ENCODE measurements at regions not wholly inside any gene's neighbourhood (a gene's known extent, or its start where the extent isn't known, plus 50 kb on each side); places are given as distances from the start of the nearest gene placed in this dataset.

GRCh38 chr10:88092973-88093372 lies 229.5 kb downstream of the PTEN start:
- WGBS (ENCODE audit: extremely low coverage, insufficient coverage, low lambda C conversion rate), result no CpG with 5 or more reads among the region's 5 CpGs
- Histone ChIP-seq H4K5ac (ENCODE audit: low read length) (no peak overlapping the region), H3K18ac (ENCODE audit: low read length) (no peak overlapping the region), H2BK120ac (ENCODE audit: low read depth, low read length) (no peak overlapping the region), H3K79me1 (ENCODE audit: low read length) (no peaks in the 10 kb centered on the region), H3K36me3 (ENCODE audit: control insufficient read depth, insufficient read depth, low read length) (no peaks in the 10 kb centered on the region), H3K23ac (ENCODE audit: low read length) (no peak overlapping the region), H3K56ac (ENCODE audit: low read length) (no peak overlapping the region), H4K8ac (ENCODE audit: low read depth, low read length) (no peak overlapping the region), H3K27me3 (ENCODE audit: insufficient read depth, low read length, poor library complexity) (no peaks in the 10 kb centered on the region), H3K4me3 (ENCODE audit: low read length) (no peak overlapping the region), H3K27ac (ENCODE audit: low read depth, low read length) (no peak overlapping the region), H2BK15ac (replicated peaks; ENCODE audit: low read depth) (no peak overlapping the region), H3K79me2 (ENCODE audit: control insufficient read depth, insufficient read depth, low read length) (no peaks in the 10 kb centered on the region), H2AK5ac (ENCODE audit: low read length) (no peak overlapping the region), H3K4ac (ENCODE audit: low read depth, low read length) (no peak overlapping the region), H3K4me1 (ENCODE audit: control insufficient read depth, low read depth, low read length) (no peaks in the 10 kb centered on the region), H2BK5ac (ENCODE audit: low read length) (no peak overlapping the region), H3K9ac (ENCODE audit: low read length) (no peak overlapping the region), H3K4me2 (ENCODE audit: low read length) (no peak overlapping the region)
- DNase-seq, result no peak

- no peak overlapping the region for H3K23ac ChIP-seq (ENCODE audit: low read length)
- no peak overlapping the region for H4K5ac ChIP-seq (ENCODE audit: low read length)
- no peaks in the 10 kb centered on the region for H3K36me3 ChIP-seq (ENCODE audit: control insufficient read depth, insufficient read depth, low read length)
- no peak overlapping the region for H3K56ac ChIP-seq (ENCODE audit: low read length)
- H2BK5ac ChIP-seq (ENCODE audit: low read length), result no peak overlapping the region
- no peaks in the 10 kb centered on the region for H3K79me2 ChIP-seq (ENCODE audit: control insufficient read depth, insufficient read depth, low read length)
- H3K9ac ChIP-seq (ENCODE audit: low read length), result no peak overlapping the region
- no peak overlapping the region for H4K8ac ChIP-seq (ENCODE audit: low read depth, low read length)
- no peaks in the 10 kb centered on the region for H3K27me3 ChIP-seq (ENCODE audit: insufficient read depth, low read length, poor library complexity)
- no peaks in the 10 kb centered on the region for H3K4me1 ChIP-seq (ENCODE audit: control insufficient read depth, low read depth, low read length)
- no peak overlapping the region for H2BK120ac ChIP-seq (ENCODE audit: low read depth, low read length)
- WGBS (ENCODE audit: extremely low coverage, insufficient coverage, low lambda C conversion rate), result no CpG with 5 or more reads among the region's 1 CpG
- H3K18ac ChIP-seq (ENCODE audit: low read length), result no peak overlapping the region
- H3K4me3 ChIP-seq (ENCODE audit: low read length), result no peak overlapping the region
- no peak for DNase-seq
- no peak overlapping the region for H2AK5ac ChIP-seq (ENCODE audit: low read length)
- H2BK15ac ChIP-seq (replicated peaks; ENCODE audit: low read depth), result no peak overlapping the region
- no peak overlapping the region for H3K4me2 ChIP-seq (ENCODE audit: low read length)
- no peak overlapping the region for H3K27ac ChIP-seq (ENCODE audit: low read depth, low read length)
- no peaks in the 10 kb centered on the region for H3K79me1 ChIP-seq (ENCODE audit: low read length)
- H3K4ac ChIP-seq (ENCODE audit: low read depth, low read length), result no peak overlapping the region
These were observed 231.4 kb downstream of the PTEN start for GRCh38 chr10:88094795-88095194.

- Histone ChIP-seq H4K5ac (ENCODE audit: low read length) (no peak overlapping the region), H3K18ac (ENCODE audit: low read length) (no peak overlapping the region), H3K4ac (ENCODE audit: low read depth, low read length) (no peak overlapping the region), H2BK120ac (ENCODE audit: low read depth, low read length) (no peak overlapping the region), H3K56ac (ENCODE audit: low read length) (no peak overlapping the region), H3K23ac (ENCODE audit: low read length) (no peak overlapping the region), H2BK15ac (replicated peaks; ENCODE audit: low read depth) (no peak overlapping the region), H3K27me3 (ENCODE audit: insufficient read depth, low read length, poor library complexity) (no peaks in the 10 kb centered on the region), H3K27ac (ENCODE audit: low read depth, low read length) (no peak overlapping the region), H3K36me3 (ENCODE audit: control insufficient read depth, insufficient read depth, low read length) (no peaks in the 10 kb centered on the region), H3K79me1 (ENCODE audit: low read length) (no peaks in the 10 kb centered on the region), H3K9ac (ENCODE audit: low read length) (no peak overlapping the region), H3K4me3 (ENCODE audit: low read length) (no peak overlapping the region), H4K8ac (ENCODE audit: low read depth, low read length) (no peak overlapping the region), H3K79me2 (ENCODE audit: control insufficient read depth, insufficient read depth, low read length) (no peaks in the 10 kb centered on the region), H2AK5ac (ENCODE audit: low read length) (no peak overlapping the region), H3K4me1 (ENCODE audit: control insufficient read depth, low read depth, low read length) (no peaks in the 10 kb centered on the region), H3K4me2 (ENCODE audit: low read length) (no peak overlapping the region), H2BK5ac (ENCODE audit: low read length) (no peak overlapping the region)
- WGBS (ENCODE audit: extremely low coverage, insufficient coverage, low lambda C conversion rate), result no CpG with 5 or more reads among the region's 5 CpGs
- no peak for DNase-seq
These were observed 231.8 kb downstream of the PTEN start for GRCh38 chr10:88095223-88095721.

- H3K18ac ChIP-seq (ENCODE audit: low read length), result no peak overlapping the region
- no peak overlapping the region for H3K9ac ChIP-seq (ENCODE audit: low read length)
- H3K79me2 ChIP-seq (ENCODE audit: control insufficient read depth, insufficient read depth, low read length), result no peaks in the 10 kb centered on the region
- H3K36me3 ChIP-seq (ENCODE audit: control insufficient read depth, insufficient read depth, low read length), result no peaks in the 10 kb centered on the region
- no peak overlapping the region for H3K56ac ChIP-seq (ENCODE audit: low read length)
- WGBS (ENCODE audit: extremely low coverage, insufficient coverage, low lambda C conversion rate), result no CpG with 5 or more reads among the region's 9 CpGs
- no peak overlapping the region for H4K8ac ChIP-seq (ENCODE audit: low read depth, low read length)
- H3K27ac ChIP-seq (ENCODE audit: low read depth, low read length), result no peak overlapping the region
- no peak overlapping the region for H3K23ac ChIP-seq (ENCODE audit: low read length)
- H3K27me3 ChIP-seq (ENCODE audit: insufficient read depth, low read length, poor library complexity), result no peaks in the 10 kb centered on the region
- H3K4me1 ChIP-seq (ENCODE audit: control insufficient read depth, low read depth, low read length), result no peaks in the 10 kb centered on the region
- no peak overlapping the region for H3K4me3 ChIP-seq (ENCODE audit: low read length)
- DNase-seq, result no peak
- no peak overlapping the region for H2BK15ac ChIP-seq (replicated peaks; ENCODE audit: low read depth)
- no peak overlapping the region for H3K4ac ChIP-seq (ENCODE audit: low read depth, low read length)
- H3K4me2 ChIP-seq (ENCODE audit: low read length), result no peak overlapping the region
- no peak overlapping the region for H2BK120ac ChIP-seq (ENCODE audit: low read depth, low read length)
- H4K5ac ChIP-seq (ENCODE audit: low read length), result no peak overlapping the region
- H2BK5ac ChIP-seq (ENCODE audit: low read length), result no peak overlapping the region
- no peak overlapping the region for H2AK5ac ChIP-seq (ENCODE audit: low read length)
- no peaks in the 10 kb centered on the region for H3K79me1 ChIP-seq (ENCODE audit: low read length)
These were observed 232.5 kb downstream of the PTEN start for GRCh38 chr10:88095778-88096431.

GRCh38 chr10:88097092-88097516 lies 233.7 kb downstream of the PTEN start:
- H4K8ac ChIP-seq (ENCODE audit: low read depth, low read length), result no peak overlapping the region
- no peaks in the 10 kb centered on the region for H3K79me1 ChIP-seq (ENCODE audit: low read length)
- H3K4me3 ChIP-seq (ENCODE audit: low read length), result no peak overlapping the region
- H3K79me2 ChIP-seq (ENCODE audit: control insufficient read depth, insufficient read depth, low read length), result no peaks in the 10 kb centered on the region
- no peak for DNase-seq
- H2AK5ac ChIP-seq (ENCODE audit: low read length), result no peak overlapping the region
- no peak overlapping the region for H3K4me2 ChIP-seq (ENCODE audit: low read length)
- no peak overlapping the region for H3K23ac ChIP-seq (ENCODE audit: low read length)
- H3K4me1 ChIP-seq (ENCODE audit: control insufficient read depth, low read depth, low read length), result no peaks in the 10 kb centered on the region
- H3K18ac ChIP-seq (ENCODE audit: low read length), result no peak overlapping the region
- no peak overlapping the region for H2BK15ac ChIP-seq (replicated peaks; ENCODE audit: low read depth)
- no peak overlapping the region for H2BK120ac ChIP-seq (ENCODE audit: low read depth, low read length)
- H3K9ac ChIP-seq (ENCODE audit: low read length), result no peak overlapping the region
- whole genome bisulfite sequencing (ENCODE audit: extremely low coverage, insufficient coverage, low lambda C conversion rate), result no CpG with 5 or more reads among the region's 2 CpGs
- H3K27me3 ChIP-seq (ENCODE audit: insufficient read depth, low read length, poor library complexity), result no peaks in the 10 kb centered on the region
- no peak overlapping the region for H4K5ac ChIP-seq (ENCODE audit: low read length)
- no peak overlapping the region for H3K4ac ChIP-seq (ENCODE audit: low read depth, low read length)
- H3K36me3 ChIP-seq (ENCODE audit: control insufficient read depth, insufficient read depth, low read length), result no peaks in the 10 kb centered on the region
- H3K27ac ChIP-seq (ENCODE audit: low read depth, low read length), result no peak overlapping the region
- H2BK5ac ChIP-seq (ENCODE audit: low read length), result no peak overlapping the region
- H3K56ac ChIP-seq (ENCODE audit: low read length), result no peak overlapping the region

- no peak overlapping the region for H3K56ac ChIP-seq (ENCODE audit: low read length)
- no peaks in the 10 kb centered on the region for H3K27me3 ChIP-seq (ENCODE audit: insufficient read depth, low read length, poor library complexity)
- H4K8ac ChIP-seq (ENCODE audit: low read depth, low read length), result no peak overlapping the region
- no peak overlapping the region for H2AK5ac ChIP-seq (ENCODE audit: low read length)
- no peaks in the 10 kb centered on the region for H3K79me2 ChIP-seq (ENCODE audit: control insufficient read depth, insufficient read depth, low read length)
- H2BK15ac ChIP-seq (replicated peaks; ENCODE audit: low read depth), result no peak overlapping the region
- H3K79me1 ChIP-seq (ENCODE audit: low read length), result no peaks in the 10 kb centered on the region
- H4K5ac ChIP-seq (ENCODE audit: low read length), result no peak overlapping the region
- H3K4me1 ChIP-seq (ENCODE audit: control insufficient read depth, low read depth, low read length), result no peaks in the 10 kb centered on the region
- H3K18ac ChIP-seq (ENCODE audit: low read length), result no peak overlapping the region
- H3K4me3 ChIP-seq (ENCODE audit: low read length), result no peak overlapping the region
- no peak overlapping the region for H3K4ac ChIP-seq (ENCODE audit: low read depth, low read length)
- no peak overlapping the region for H3K27ac ChIP-seq (ENCODE audit: low read depth, low read length)
- DNase-seq, result no peak
- H2BK120ac ChIP-seq (ENCODE audit: low read depth, low read length), result no peak overlapping the region
- no peak overlapping the region for H3K9ac ChIP-seq (ENCODE audit: low read length)
- no peaks in the 10 kb centered on the region for H3K36me3 ChIP-seq (ENCODE audit: control insufficient read depth, insufficient read depth, low read length)
- H3K23ac ChIP-seq (ENCODE audit: low read length), result no peak overlapping the region
- H2BK5ac ChIP-seq (ENCODE audit: low read length), result no peak overlapping the region
- H3K4me2 ChIP-seq (ENCODE audit: low read length), result no peak overlapping the region
These were observed 234.1 kb downstream of the PTEN start for GRCh38 chr10:88097536-88097935.

Data from mesendoderm (in vitro differentiated cells).